Stimulated activated naive CD8-positive, alpha-beta T cell treated with anti-CD3 and anti-CD28 coated beads, Interleukin-15, amount 100 ng/mL, for 72 hours (primary cell): ENCODE measurements at regions not wholly inside any gene's neighbourhood (a gene's known extent, or its start where the extent isn't known, plus 50 kb on each side); places are given as distances from the start of the nearest gene placed in this dataset.
"Not testable (repeated sequence)": the region's sequence is repeated elsewhere in the genome, so short reads cannot be mapped to it uniquely, and the experiment has no call there.

Source experiments
- ATAC-seq: fragments of 150-1000 bp; cut with Tn5 transposase; 2 replicates; pipeline ENCODE4 v1.10.0; 2021; ENCODE audit warnings: mild to moderate bottlenecking, moderate library complexity
- DNase-seq, 2 donors: peaks; one replicate each; pipeline ENCODE4 v3.0.0; 2021 to 2022
- H3K27ac Mint-ChIP-seq, 2 donors: one replicate each; pipeline ENCODE4 v1.8.0; 2022; ENCODE audit warnings: mild to moderate bottlenecking in 2 of 2, mixed read lengths in 2 of 2, moderate library complexity in 2 of 2
- H3K27me3 Mint-ChIP-seq: one replicate; pipeline ENCODE4 v1.8.0; 2022; ENCODE audit warnings: mixed read lengths
- H3K4me1 Mint-ChIP-seq: one replicate; pipeline ENCODE4 v1.8.0; 2022; ENCODE audit warnings: mild to moderate bottlenecking, mixed read lengths
- H3K4me3 Mint-ChIP-seq, 2 donors: one replicate each; pipeline ENCODE4 v1.8.0; 2022; ENCODE audit warnings: mild to moderate bottlenecking in 2 of 2, mixed read lengths in 2 of 2, moderate library complexity in 1 of 2
- H3K9me3 Mint-ChIP-seq, 2 donors: one replicate each; pipeline ENCODE4 v1.8.0; 2022; ENCODE audit warnings: mixed read lengths in 2 of 2

GRCh38 chr6:68013780-68014515, 621.1 kb upstream of the ADGRB3 start:
- H3K9me3 Mint-ChIP-seq, result peaks cover 7 to 8% of the 10 kb centered on the region in 2 donors
- H3K27ac Mint-ChIP-seq, result no peak overlapping the region
- H3K27me3 Mint-ChIP-seq, result no peaks in the 10 kb centered on the region
- DNase-seq (no peak), ATAC-seq (no peak)
- no peak overlapping the region for H3K4me3 Mint-ChIP-seq
- no peaks in the 10 kb centered on the region for H3K4me1 Mint-ChIP-seq

- Mint-ChIP-seq H3K27me3 (no peaks in the 10 kb centered on the region), H3K9me3 (peaks cover 7 to 8% of the 10 kb centered on the region in 2 donors), H3K4me1 (no peaks in the 10 kb centered on the region), H3K4me3 (no peak overlapping the region), H3K27ac (no peak overlapping the region)
- no peak for ATAC-seq
- no peak for DNase-seq
Observed at GRCh38 chr6:68012822-68013221, 622.3 kb upstream of the ADGRB3 start.

DNA sequence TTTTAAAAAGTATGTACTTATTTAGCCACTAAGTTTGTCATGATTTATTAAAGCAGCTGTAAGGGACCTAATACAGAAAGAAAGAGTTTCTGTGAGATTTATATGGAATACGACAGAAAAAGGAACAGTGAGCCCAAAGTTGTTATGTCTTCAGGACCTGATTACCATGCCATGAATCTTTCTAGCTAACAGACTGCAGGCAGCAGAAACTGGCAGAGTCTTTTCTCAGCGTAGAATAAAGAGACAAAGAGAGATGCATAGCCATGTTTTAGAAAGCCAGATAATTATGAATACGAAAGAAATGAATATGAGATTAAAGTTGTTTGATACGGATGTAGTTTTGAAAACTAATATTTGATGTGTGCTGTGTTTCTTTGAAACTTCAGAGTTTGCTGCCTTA, 624.1 kb upstream of the ADGRB3 start:
- Mint-ChIP-seq H3K27ac (no peak overlapping the region), H3K27me3 (no peaks in the 10 kb centered on the region), H3K4me1 (no peaks in the 10 kb centered on the region), H3K4me3 (no peak overlapping the region), H3K9me3 (peaks cover 7 to 8% of the 10 kb centered on the region in 2 donors)
- DNase-seq, result no peak
- no peak for ATAC-seq

- Mint-ChIP-seq H3K4me3 (no peak overlapping the region), H3K27ac (no peak overlapping the region), H3K9me3 (peaks cover 0 to 8% of the 10 kb centered on the region in 2 donors), H3K4me1 (no peaks in the 10 kb centered on the region), H3K27me3 (no peaks in the 10 kb centered on the region)
- DNase-seq (no peak), ATAC-seq (peak; percentile 53)
Observed at GRCh38 chr6:68008445-68008844, 626.6 kb upstream of the ADGRB3 start.

DNA sequence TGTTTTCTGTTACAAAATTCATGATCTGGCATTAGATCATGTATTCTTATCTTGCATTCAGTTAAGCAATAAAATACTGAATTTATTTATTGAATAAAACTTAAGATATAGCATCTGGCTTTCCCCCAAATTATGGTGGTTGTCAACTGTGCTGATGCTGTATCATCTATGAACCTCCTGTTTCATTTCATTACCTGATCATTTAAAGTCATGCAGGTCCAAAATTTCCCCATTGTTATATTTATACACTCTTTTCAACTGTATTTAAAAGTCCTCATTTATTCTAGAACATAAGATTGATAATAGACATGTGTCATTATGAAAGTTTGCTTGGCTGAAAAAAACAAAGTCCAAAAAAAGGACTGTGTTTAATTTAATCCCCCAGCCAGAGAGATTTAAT, 627.4 kb upstream of the ADGRB3 start:
- no peak for DNase-seq
- peaks cover 0 to 8% of the 10 kb centered on the region in 2 donors for H3K9me3 Mint-ChIP-seq
- H3K27ac Mint-ChIP-seq, result no peak overlapping the region
- no peak for ATAC-seq
- H3K27me3 Mint-ChIP-seq, result no peaks in the 10 kb centered on the region
- H3K4me3 Mint-ChIP-seq, result no peak overlapping the region
- H3K4me1 Mint-ChIP-seq, result no peaks in the 10 kb centered on the region

DNA sequence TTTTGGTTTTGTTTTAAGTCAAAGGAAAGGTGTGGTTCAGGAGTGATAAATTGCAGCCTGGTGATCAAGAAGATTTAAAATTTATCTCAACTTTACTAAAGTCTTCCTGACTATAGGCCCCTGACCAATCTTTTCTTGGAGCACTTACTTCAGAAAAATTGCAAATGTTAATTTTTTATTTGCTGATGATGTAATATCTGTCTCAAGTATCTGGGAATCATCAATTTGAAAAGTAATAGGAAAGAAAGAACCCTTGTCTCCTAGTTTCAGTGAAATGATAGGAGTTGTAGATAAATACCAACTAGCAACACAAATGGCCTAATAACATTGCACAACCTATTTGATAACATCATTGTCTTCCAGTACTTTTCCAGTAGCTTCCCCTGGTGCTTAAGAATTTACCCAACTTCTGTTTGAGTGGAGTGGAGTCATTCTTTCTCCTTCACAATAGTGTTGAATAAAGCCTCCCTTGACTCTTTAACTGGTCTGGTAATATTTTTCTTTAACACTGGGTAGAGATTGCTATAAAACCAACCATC, 648.3 kb upstream of the ADGRB3 start:
- DNase-seq (no peak), ATAC-seq (no peak)
- Mint-ChIP-seq H3K27me3 (no peaks in the 10 kb centered on the region), H3K4me3 (no peak overlapping the region), H3K27ac (no peak overlapping the region), H3K9me3 (peaks cover 5 to 12% of the 10 kb centered on the region in 2 donors), H3K4me1 (no peaks in the 10 kb centered on the region)

DNA sequence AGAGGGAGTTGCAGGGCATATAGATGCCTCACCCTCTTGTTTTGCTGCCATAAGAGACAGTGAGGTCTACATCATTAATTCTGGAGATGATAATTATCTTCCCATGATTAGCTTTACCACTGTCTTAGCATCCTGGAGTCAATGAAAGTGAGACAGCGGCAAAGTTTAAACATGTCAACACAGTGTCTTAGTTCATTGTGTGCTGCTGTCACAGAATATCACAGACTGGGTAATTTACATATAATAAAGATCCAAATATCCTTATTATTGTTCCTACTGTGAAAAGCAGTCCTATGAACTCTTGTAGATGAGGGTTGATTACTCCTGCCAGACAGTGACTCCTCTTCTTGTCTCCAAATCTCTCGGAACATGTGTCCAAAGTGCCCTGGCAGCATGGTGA, 658.6 kb upstream of the ADGRB3 start:
- no peaks in the 10 kb centered on the region for H3K4me1 Mint-ChIP-seq
- DNase-seq, result no peak
- no peak overlapping the region for H3K4me3 Mint-ChIP-seq
- no peaks in the 10 kb centered on the region for H3K27me3 Mint-ChIP-seq
- peaks cover 4 to 21% of the 10 kb centered on the region in 2 donors for H3K9me3 Mint-ChIP-seq
- no peak for ATAC-seq
- no peak overlapping the region for H3K27ac Mint-ChIP-seq

DNA sequence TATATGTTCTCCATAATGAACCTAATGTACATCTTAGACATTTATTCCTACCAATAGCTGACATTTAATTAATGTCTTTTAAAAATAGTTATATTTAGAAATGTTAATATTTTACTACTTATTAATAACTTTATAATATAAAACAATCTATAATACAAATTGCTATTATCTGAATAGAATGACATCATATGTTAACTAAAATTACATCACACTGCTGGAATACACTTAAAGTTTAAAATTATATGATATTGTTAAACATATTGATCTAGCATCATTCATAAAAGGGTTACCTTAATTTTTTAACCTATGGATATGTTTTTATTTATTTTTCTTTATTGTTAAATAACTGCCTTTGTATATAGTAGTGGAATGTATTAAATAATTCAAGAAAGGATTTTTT, 660.2 kb upstream of the ADGRB3 start:
- no peak for DNase-seq
- peaks cover 4 to 10% of the 10 kb centered on the region in 2 donors for H3K9me3 Mint-ChIP-seq
- no peak for ATAC-seq
- H3K4me3 Mint-ChIP-seq, result no peak overlapping the region
- H3K27me3 Mint-ChIP-seq, result no peaks in the 10 kb centered on the region
- H3K27ac Mint-ChIP-seq, result no peak overlapping the region
- no peaks in the 10 kb centered on the region for H3K4me1 Mint-ChIP-seq

GRCh38 chr6:67971812-67972211, 663.3 kb upstream of the ADGRB3 start:
- ATAC-seq (no peak), DNase-seq (no peak)
- H3K4me1 Mint-ChIP-seq, result no peaks in the 10 kb centered on the region
- no peak overlapping the region for H3K4me3 Mint-ChIP-seq
- no peaks in the 10 kb centered on the region for H3K27me3 Mint-ChIP-seq
- peaks cover 0 to under 1% of the 10 kb centered on the region in 2 donors for H3K9me3 Mint-ChIP-seq
- no peak overlapping the region for H3K27ac Mint-ChIP-seq

GRCh38 chr6:67966830-67967229, 668.3 kb upstream of the ADGRB3 start:
- H3K4me3 Mint-ChIP-seq, result no peak overlapping the region
- no peak overlapping the region for H3K27ac Mint-ChIP-seq
- H3K27me3 Mint-ChIP-seq, result no peaks in the 10 kb centered on the region
- no peak for DNase-seq
- H3K9me3 Mint-ChIP-seq, result no peaks in the 10 kb centered on the region
- no peak for ATAC-seq
- no peaks in the 10 kb centered on the region for H3K4me1 Mint-ChIP-seq

GRCh38 chr6:67956352-67956751, 678.7 kb upstream of the ADGRB3 start:
- H3K27ac Mint-ChIP-seq, result no peak overlapping the region
- no peak overlapping the region for H3K4me3 Mint-ChIP-seq
- DNase-seq, result no peak
- no peaks in the 10 kb centered on the region for H3K4me1 Mint-ChIP-seq
- no peak for ATAC-seq
- H3K9me3 Mint-ChIP-seq, result peaks cover 9 to 22% of the 10 kb centered on the region in 2 donors
- H3K27me3 Mint-ChIP-seq, result no peaks in the 10 kb centered on the region

- ATAC-seq, result no peak
- Mint-ChIP-seq H3K27me3 (no peaks in the 10 kb centered on the region), H3K27ac (no peak overlapping the region), H3K4me3 (no peak overlapping the region), H3K9me3 (peaks cover 9 to 22% of the 10 kb centered on the region in 2 donors), H3K4me1 (no peaks in the 10 kb centered on the region)
- no peak for DNase-seq
Observed at GRCh38 chr6:67952948-67953347, 682.1 kb upstream of the ADGRB3 start.

- peaks cover 9 to 19% of the 10 kb centered on the region in 2 donors for H3K9me3 Mint-ChIP-seq
- DNase-seq (no peak), ATAC-seq (no peak)
- no peaks in the 10 kb centered on the region for H3K4me1 Mint-ChIP-seq
- H3K4me3 Mint-ChIP-seq, result no peak overlapping the region
- no peaks in the 10 kb centered on the region for H3K27me3 Mint-ChIP-seq
- no peak overlapping the region for H3K27ac Mint-ChIP-seq
Observed at GRCh38 chr6:67952121-67952520, 683.0 kb upstream of the ADGRB3 start.

DNA sequence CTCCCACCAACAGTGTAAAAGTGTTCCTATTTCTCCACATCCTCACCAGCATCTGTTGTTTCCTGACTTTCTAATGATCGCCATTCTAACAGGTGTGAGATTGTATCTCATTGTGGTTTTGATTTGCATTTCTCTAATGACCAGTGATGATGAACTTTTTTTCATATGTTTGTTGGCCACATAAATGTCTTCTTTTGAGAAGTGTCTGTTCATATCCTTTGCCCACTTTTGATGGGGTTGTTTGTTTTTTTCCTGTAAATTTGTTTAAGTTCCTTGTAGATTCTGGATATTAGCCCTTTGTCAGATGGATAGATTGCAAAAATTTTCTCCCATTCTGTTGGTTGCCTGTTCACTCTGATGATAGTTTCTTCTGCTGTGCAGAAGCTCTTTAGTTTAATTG, 687.3 kb upstream of the ADGRB3 start:
- not testable (repeated sequence) for H3K27ac Mint-ChIP-seq, DNase-seq, H3K4me3 Mint-ChIP-seq, ATAC-seq, H3K4me1 Mint-ChIP-seq, H3K27me3 Mint-ChIP-seq, H3K9me3 Mint-ChIP-seq

- Mint-ChIP-seq H3K27me3 (no peaks in the 10 kb centered on the region), H3K9me3 (no peaks in the 10 kb centered on the region), H3K27ac (no peak overlapping the region), H3K4me3 (no peak overlapping the region), H3K4me1 (no peaks in the 10 kb centered on the region)
- ATAC-seq, result no peak
- no peak for DNase-seq
Observed at GRCh38 chr6:67935976-67936477, 699.1 kb upstream of the ADGRB3 start.

- DNase-seq, result no peak
- no peaks in the 10 kb centered on the region for H3K4me1 Mint-ChIP-seq
Observed at GRCh38 chr6:67933278-67933677, 701.8 kb upstream of the ADGRB3 start.

More at GRCh38 chr6:67933278-67933677, 701.8 kb upstream of the ADGRB3 start:
- no peak for ATAC-seq
- H3K4me3 Mint-ChIP-seq, result no peak overlapping the region
- no peaks in the 10 kb centered on the region for H3K27me3 Mint-ChIP-seq
- peaks cover 0 to 9% of the 10 kb centered on the region in 2 donors for H3K9me3 Mint-ChIP-seq
- H3K27ac Mint-ChIP-seq, result no peak overlapping the region
